ENCODE measurements at regions not wholly inside any gene's neighbourhood (a gene's known extent, or its start where the extent isn't known, plus 50 kb on each side); places are given as distances from the start of the nearest gene placed in this dataset.

GRCh38 chr14:48536318-48536717, 860.9 kb upstream of the MDGA2 start (continued):
- no peak for TF ChIP-seq ZNF837 (tag by site-specific recombination; IDR thresholded peaks at IDR 0.05)
- no peak for TF ChIP-seq ZNF610 (tag by site-specific recombination; IDR thresholded peaks at IDR 0.05; ENCODE audit: borderline replicate concordance)
- TF ChIP-seq BCL11A (tag by site-specific recombination; IDR thresholded peaks at IDR 0.05; ENCODE audit: low read depth): no peak

GRCh38 chr14:48527832-48528231, 852.4 kb upstream of the MDGA2 start:
- Histone ChIP-seq H3K36me3 (ENCODE audit: control insufficient read depth in 2 of 2, insufficient read depth in 1 of 2, low read length in 2 of 2) (no peaks in the 10 kb centered on the region), H3K4me3 (ENCODE audit: low read depth, low read length) (no peak overlapping the region), H3K9me3 (ENCODE audit: control insufficient read depth, insufficient read depth, low read depth, low read length) (no peaks in the 10 kb centered on the region), H3K4me1 (ENCODE audit: control insufficient read depth, insufficient read depth, low read length) (no peaks in the 10 kb centered on the region), H3K27ac (ENCODE audit: extremely low read depth, low read depth, low read length) (no peak overlapping the region)
- POLR2A ChIA-PET: no interaction called here
- TF ChIP-seq ZNF121 (tag by site-specific recombination; IDR thresholded peaks at IDR 0.05) (no peak), ZBTB49 (tag by site-specific recombination; IDR thresholded peaks at IDR 0.05; ENCODE audit: low read depth) (no peak), ZNF660 (tag by site-specific recombination; IDR thresholded peaks at IDR 0.05) (no peak), ZNF398 (tag by site-specific recombination; IDR thresholded peaks at IDR 0.05) (no peak), SP3 (tag by site-specific recombination; IDR thresholded peaks at IDR 0.05) (no peak)
- CTCF ChIA-PET: interaction anchor here (0.7 kb wide), 1 partner anchor 623 kb away, joined by 3 read pairs; no protein-coding TSS in a partner anchor

GRCh38 chr14:48526307-48526706, 850.9 kb upstream of the MDGA2 start:
- no peaks in the 10 kb centered on the region for H3K36me3 ChIP-seq (ENCODE audit: control insufficient read depth in 2 of 2, insufficient read depth in 1 of 2, low read length in 2 of 2)
- H3K4me3 ChIP-seq (ENCODE audit: low read depth, low read length): no peak overlapping the region
- H3K27ac ChIP-seq (ENCODE audit: extremely low read depth, low read depth, low read length): no peak overlapping the region
- ChIA-PET POLR2A (no interaction called here), CTCF (no interaction called here)
- TF ChIP-seq ELK4 (IDR thresholded peaks at IDR 0.05; ENCODE audit: borderline replicate concordance, low read depth, low read length) (no peak), ZEB2 (tag by site-specific recombination; IDR thresholded peaks at IDR 0.05) (no peak), ZNF561 (tag by site-specific recombination; IDR thresholded peaks at IDR 0.05; ENCODE audit: borderline replicate concordance) (no peak), ZNF133 (tag by site-specific recombination; IDR thresholded peaks at IDR 0.05) (no peak), ZNF311 (tag by site-specific recombination; IDR thresholded peaks at IDR 0.05; ENCODE audit: borderline replicate concordance) (no peak), ZNF473 (tag by site-specific recombination; IDR thresholded peaks at IDR 0.05) (no peak), BCL6B (tag by site-specific recombination; IDR thresholded peaks at IDR 0.05) (no peak), ZNF785 (tag by site-specific recombination; IDR thresholded peaks at IDR 0.05) (no peak), ZNF138 (tag by site-specific recombination; IDR thresholded peaks at IDR 0.05; ENCODE audit: borderline replicate concordance) (no peak), ZNF670 (tag by site-specific recombination; IDR thresholded peaks at IDR 0.05; ENCODE audit: low read depth) (no peak), ZNF114 (tag by site-specific recombination; IDR thresholded peaks at IDR 0.05) (no peak), SP3 (tag by site-specific recombination; IDR thresholded peaks at IDR 0.05) (no peak), ZNF488 (tag by site-specific recombination; IDR thresholded peaks at IDR 0.05) (no peak), ZNF16 (tag by site-specific recombination; IDR thresholded peaks at IDR 0.05; ENCODE audit: low read depth) (no peak)
- H3K9me3 ChIP-seq (ENCODE audit: control insufficient read depth, insufficient read depth, low read depth, low read length): no peaks in the 10 kb centered on the region
- H3K4me1 ChIP-seq (ENCODE audit: control insufficient read depth, insufficient read depth, low read length): no peaks in the 10 kb centered on the region
